Astrocyte of the hippocampus (primary cell): ENCODE measurements at regions not wholly inside any gene's neighbourhood (a gene's known extent, or its start where the extent isn't known, plus 50 kb on each side); places are given as distances from the start of the nearest gene placed in this dataset.
"Not testable (repeated sequence)": the region's sequence is repeated elsewhere in the genome, so short reads cannot be mapped to it uniquely, and the experiment has no call there.

Source experiments
- DNase-seq: peaks from one replicate; pipeline ENCODE4 v3.0.0; 2011; ENCODE audit warnings: low read depth, low spot score

- no peak for DNase-seq
These were observed 63.1 kb upstream of the NDN start for GRCh38 chr15:23750179-23750578.

GRCh38 chr15:23750776-23751175 lies 63.7 kb upstream of the NDN start:
- no peak for DNase-seq

GRCh38 chr15:23753248-23753647 lies 66.1 kb upstream of the NDN start:
- DNase-seq: no peak

- no peak for DNase-seq
These were observed 71.8 kb upstream of the NDN start for GRCh38 chr15:23758891-23759290.

GRCh38 chr15:23760024-23760423 lies 72.9 kb upstream of the NDN start:
- no peak for DNase-seq

GRCh38 chr15:23761386-23761785 lies 74.3 kb upstream of the NDN start:
- no peak for DNase-seq

- DNase-seq: no peak
These were observed 74.9 kb upstream of the NDN start for GRCh38 chr15:23762026-23762425.

GRCh38 chr15:23763021-23763420 lies 75.9 kb upstream of the NDN start:
- DNase-seq: no peak

- DNase-seq: no peak
These were observed 77.2 kb upstream of the NDN start for GRCh38 chr15:23764306-23764705.

- no peak for DNase-seq
These were observed 77.6 kb upstream of the NDN start for GRCh38 chr15:23764716-23765115.

GRCh38 chr15:23766779-23767178 lies 79.7 kb upstream of the NDN start:
- not testable (repeated sequence) for DNase-seq

GRCh38 chr15:23773093-23773492 lies 86.0 kb upstream of the NDN start:
- DNase-seq: no peak

- DNase-seq: no peak
These were observed 100.4 kb upstream of the NDN start for GRCh38 chr15:23787346-23788105.

GRCh38 chr15:23793191-23793680 lies 106.1 kb upstream of the NDN start:
- no peak for DNase-seq

- no peak for DNase-seq
These were observed 110.8 kb upstream of the NDN start for GRCh38 chr15:23797747-23798446.

GRCh38 chr15:23801881-23802280 lies 114.8 kb upstream of the NDN start:
- DNase-seq: no peak

- DNase-seq: not testable (repeated sequence)
These were observed 115.9 kb upstream of the NDN start for GRCh38 chr15:23802896-23803435.

GRCh38 chr15:23806980-23807379 lies 119.9 kb upstream of the NDN start:
- DNase-seq: no peak

GRCh38 chr15:23823508-23823907 lies 136.4 kb upstream of the NDN start:
- no peak for DNase-seq

- no peak for DNase-seq
These were observed 141.7 kb upstream of the NDN start for GRCh38 chr15:23828786-23829185.

- DNase-seq: no peak
These were observed 148.8 kb upstream of the NDN start for GRCh38 chr15:23835953-23836352.

- DNase-seq: no peak
These were observed 152.9 kb upstream of the NDN start for GRCh38 chr15:23839893-23840474.
